ENCODE measurements at regions not wholly inside any gene's neighbourhood (a gene's known extent, or its start where the extent isn't known, plus 50 kb on each side); places are given as distances from the start of the nearest gene placed in this dataset.
A peak's percentile ranks its signal among the peaks of the same experiment; 100 is the strongest.
"Not testable (repeated sequence)": the region's sequence is repeated elsewhere in the genome, so short reads cannot be mapped to it uniquely, and the experiment has no call there.

GRCh38 chr13:85601526-85601925, 197.7 kb downstream of the SLITRK6 start:
- DNase-seq, result no peak

- no peak for DNase-seq
Observed at GRCh38 chr13:85597790-85598500, 201.3 kb downstream of the SLITRK6 start.

- DNase-seq, result no peak
Observed at GRCh38 chr13:85592211-85592610, 207.0 kb downstream of the SLITRK6 start.

- no peak for DNase-seq
Observed at GRCh38 chr13:85590231-85590931, 208.8 kb downstream of the SLITRK6 start.

DNA sequence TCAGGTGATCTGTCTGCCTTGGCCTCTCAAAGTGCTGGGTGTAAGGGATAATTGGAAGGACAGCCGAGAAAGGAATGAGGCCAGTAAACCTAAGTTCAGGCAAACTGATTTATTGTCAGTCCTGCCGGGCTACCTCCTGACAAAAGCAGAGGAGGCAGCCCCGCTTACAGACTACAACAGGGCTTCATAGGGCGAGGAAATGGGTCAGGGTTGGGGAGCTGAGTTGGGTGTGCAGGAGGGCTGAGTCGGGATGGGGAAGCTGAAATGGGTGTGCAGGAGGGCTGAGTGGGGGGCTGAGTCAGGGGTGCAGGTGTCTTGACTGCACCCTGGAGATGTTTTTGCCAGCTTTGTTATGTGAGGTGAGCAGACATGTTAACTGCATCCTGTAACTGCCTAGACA, 210.2 kb downstream of the SLITRK6 start:
- no peak for DNase-seq

DNA sequence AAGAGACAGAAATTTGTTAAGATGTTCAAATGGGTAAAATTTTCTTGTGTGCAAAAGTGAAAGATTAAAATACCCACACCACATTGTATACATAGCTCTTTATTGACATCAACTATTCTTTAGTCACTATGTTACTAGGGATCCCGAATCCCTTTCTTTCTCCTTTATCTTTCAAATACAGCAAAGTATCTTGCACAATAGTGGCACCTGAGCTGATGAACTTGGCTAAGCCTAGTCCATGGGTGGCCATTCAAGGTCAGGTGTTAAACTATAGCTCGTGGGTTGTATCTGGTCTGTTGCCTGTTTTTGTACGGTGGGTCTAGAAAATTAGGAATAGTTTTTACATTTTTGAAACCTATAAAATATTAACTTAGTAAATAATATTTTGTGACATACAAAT, 210.9 kb downstream of the SLITRK6 start:
- no peak for DNase-seq

GRCh38 chr13:85586856-85587255, 212.4 kb downstream of the SLITRK6 start:
- DNase-seq, result no peak

GRCh38 chr13:85586422-85586831, 212.8 kb downstream of the SLITRK6 start:
- no peak for DNase-seq

DNA sequence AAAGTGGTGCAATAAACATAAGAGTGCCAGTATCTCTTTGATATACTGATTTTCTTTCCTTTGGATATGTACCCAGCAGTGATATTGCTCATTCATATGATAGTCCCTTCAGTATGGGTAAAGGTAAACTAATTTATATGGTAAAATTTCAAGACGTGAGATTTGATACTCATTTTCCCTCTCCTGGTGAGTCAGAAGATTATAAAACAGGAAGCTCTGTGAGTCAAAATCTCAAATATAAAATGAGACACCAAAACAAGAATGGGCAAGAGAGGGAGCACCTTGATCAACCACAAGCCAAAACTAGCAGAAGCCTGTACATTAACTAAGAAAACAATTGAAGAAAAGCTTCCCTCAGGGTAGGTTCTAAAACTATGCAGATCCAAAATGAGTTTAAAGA, 216.3 kb downstream of the SLITRK6 start:
- no peak for DNase-seq

GRCh38 chr13:85575110-85575509, 224.1 kb downstream of the SLITRK6 start:
- DNase-seq, result no peak

GRCh38 chr13:85567909-85568308, 231.3 kb downstream of the SLITRK6 start:
- DNase-seq, result no peak

DNA sequence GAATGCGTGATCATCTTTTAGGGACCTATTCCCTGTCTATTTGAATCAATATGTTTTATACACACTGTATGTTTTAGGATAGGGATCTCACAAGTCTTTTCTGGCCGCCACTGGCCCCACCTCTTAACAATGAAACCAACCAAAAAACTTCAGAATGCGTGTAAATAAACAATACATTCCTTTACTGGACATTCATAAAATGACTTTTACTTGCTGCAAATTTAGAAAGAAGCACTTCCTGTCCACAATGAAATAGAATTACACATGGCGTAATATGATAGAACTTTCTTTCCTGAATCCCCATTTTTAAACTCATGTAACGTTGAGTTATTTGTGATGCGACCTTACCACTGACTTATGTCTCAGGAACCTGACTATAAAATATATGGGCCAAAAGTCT, 233.6 kb downstream of the SLITRK6 start:
- DNase-seq, result no peak

DNA sequence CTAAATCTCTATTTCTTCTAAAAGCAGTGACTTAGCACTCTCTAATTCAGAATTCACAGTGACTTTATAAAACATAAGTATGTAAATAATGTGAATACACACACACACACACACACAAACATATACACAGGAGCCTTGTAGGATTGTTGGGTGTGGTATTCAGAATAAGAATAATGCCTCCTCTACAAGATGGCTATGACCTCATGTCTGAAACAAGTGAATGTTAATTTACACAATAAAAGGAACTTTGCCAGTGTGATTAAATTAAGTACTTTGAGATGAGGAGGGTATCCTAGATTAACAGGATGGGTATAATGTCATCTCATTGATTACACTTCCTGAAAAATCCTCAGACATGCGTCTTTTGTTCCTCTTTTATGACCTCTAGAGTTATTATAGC, 234.6 kb downstream of the SLITRK6 start:
- no peak for DNase-seq

- DNase-seq, result no peak
Observed at GRCh38 chr13:85562282-85562681, 236.9 kb downstream of the SLITRK6 start.

DNA sequence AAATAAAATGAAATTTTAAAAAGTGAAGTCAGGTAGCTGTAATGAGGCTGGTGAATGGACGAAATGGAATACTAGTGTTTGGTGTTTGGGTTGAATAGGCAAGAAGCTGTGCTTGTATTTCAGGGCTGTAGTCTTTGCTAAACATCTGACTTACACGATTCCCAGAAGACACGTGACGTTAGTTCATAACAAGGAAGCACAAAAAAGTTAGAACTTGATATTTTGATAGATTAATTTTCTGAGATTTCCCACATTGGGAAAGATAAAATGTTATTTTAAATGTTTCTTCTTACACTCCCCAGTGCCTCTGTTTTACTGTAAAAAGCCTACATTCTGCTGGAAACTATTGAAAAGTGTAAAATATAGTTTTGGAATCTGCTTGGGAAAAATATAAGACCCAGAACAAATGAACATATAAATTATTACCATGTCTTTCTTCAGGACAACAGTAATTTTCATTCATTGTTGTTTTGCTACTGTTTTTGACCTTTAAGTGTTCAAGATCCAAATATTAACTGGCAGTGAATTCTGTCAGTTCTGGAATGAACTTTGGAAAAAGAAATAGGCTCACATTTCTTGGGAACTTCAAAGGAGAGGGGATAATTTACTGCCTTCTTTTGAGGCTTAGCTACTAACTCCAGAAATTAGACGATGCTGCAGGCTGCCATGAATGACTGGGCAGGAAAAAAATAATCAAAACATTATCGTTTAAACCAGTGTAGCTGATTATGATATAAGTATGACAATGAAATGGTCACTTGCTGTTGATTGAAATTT, 241.3 kb downstream of the SLITRK6 start:
- peak; percentile 44 for DNase-seq

DNA sequence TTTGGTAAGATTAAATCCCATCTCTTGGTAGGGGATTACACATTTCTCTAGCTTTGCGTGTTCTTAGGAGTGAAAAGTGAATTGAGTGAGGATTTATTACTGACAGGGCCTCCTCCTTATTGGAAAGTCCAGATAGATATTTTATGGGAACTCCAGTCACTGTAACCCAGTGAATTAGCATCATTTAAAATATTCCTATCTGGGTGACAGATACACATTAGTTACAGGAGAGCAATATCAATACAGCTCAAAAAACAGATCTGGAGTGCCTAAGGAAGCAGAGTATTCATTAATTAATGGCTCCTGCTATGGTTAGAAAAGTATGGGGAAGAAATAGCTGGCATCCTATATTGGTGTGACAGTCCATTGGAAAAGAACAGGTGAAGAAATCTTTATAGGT, 248.2 kb downstream of the SLITRK6 start:
- no peak for DNase-seq

DNA sequence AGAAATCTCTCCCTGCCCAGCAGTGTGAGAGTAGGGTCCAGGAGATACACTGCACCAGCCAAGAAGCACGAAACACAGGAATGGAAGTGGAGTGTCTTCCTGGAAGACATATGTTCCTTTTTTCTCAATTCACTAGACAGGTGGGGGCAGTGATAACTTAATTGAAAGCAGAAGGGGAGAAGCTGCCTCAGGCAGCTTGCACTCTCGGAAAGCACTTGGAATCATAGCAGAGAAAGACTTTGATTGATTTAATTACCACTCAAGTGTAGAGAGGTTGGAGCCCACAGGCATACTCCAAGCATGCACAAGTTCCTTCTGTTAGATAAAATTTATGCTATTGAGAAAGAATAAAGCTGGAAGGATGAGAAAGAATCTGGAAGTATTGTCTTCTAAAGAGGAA, 249.4 kb downstream of the SLITRK6 start:
- no peak for DNase-seq

GRCh38 chr13:85548845-85549244, 250.4 kb downstream of the SLITRK6 start:
- DNase-seq, result not testable (repeated sequence)

DNA sequence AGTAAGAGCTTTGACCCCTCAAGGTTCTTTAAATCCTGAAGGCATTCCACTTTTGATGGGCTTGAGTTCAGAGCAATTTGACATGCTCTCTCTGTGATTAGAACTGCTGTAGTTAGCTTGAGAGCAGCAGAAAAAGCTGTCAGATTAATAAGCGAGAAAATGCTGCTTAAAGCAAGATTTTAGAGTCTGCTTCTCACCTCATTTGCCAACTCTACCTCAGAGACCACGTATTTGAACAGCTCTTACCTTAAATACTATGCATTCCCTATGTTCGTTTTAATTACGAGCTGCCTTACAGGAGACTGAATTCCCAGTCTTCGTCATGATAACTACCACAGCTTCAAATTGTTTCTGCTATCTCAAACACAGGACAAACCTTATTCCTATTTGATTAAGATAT, 253.4 kb downstream of the SLITRK6 start:
- no peak for DNase-seq

DNA sequence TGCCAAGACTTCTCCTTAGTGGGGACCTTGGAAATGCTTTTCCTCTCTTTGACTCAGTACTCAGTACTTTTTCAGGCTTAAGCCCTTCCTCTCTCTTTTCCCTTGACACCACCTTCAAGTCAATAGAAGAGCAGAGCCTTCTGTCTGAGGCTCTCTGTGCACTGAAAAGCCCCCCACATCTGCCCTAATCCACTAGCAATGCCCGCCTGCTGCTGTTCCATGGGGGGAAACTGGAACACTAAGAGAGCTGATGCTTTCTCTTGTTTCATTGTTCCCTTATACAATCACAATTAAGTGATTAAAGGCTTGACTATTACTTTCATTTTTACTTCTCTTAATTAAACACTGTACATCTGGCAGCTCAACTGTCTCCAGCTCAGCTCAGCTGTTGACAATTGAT, 254.5 kb downstream of the SLITRK6 start:
- DNase-seq, result no peak

DNA sequence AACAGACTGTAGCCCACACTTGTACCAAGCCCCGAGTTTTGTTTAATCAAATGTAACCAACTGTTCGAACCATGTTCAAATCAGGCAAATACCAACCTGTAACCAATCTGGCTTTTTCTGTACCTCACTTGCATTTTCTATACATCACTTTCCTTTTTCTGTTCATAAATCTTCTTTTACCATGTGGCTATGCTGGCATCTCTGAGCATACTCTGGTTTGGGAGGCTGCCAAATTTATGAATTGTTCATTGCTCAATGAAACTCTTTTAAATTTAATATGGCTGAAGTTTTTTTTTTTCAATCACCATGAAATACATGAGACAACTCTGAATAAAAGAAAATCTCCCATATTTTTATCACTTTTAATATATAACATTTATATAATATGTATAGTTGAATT, 256.1 kb downstream of the SLITRK6 start:
- DNase-seq, result no peak

- DNase-seq, result no peak
Observed at GRCh38 chr13:85541476-85541875, 257.7 kb downstream of the SLITRK6 start.

DNA sequence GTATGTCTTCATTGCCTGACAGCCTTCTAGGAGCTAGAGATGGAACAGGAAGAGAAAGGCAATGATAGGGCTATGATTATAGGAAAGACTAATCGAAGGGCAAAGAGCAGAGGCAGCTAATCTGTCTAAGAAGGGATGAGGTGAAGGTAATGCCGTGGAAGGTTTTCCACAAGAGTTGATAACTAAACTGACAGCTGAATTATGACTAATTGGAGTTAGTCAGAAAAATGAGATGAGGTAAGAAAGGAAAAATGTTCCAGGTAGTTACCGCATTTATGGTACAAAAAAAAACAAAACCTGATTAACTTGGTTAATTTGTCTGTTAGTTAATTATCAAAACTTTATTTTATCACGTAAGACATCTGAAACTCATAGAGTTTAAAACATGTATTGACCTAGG, 260.3 kb downstream of the SLITRK6 start:
- DNase-seq, result no peak

Data from left kidney (tissue), 1 donor.